ENCODE measurements at regions not wholly inside any gene's neighbourhood (a gene's known extent, or its start where the extent isn't known, plus 50 kb on each side); places are given as distances from the start of the nearest gene placed in this dataset.
"Not testable (repeated sequence)": the region's sequence is repeated elsewhere in the genome, so short reads cannot be mapped to it uniquely, and the experiment has no call there.

GRCh38 chr6:8831366-8832152 is 396.2 kb upstream of the SLC35B3 start:
- peaks cover 24% of the 10 kb centered on the region for H3K4me1 Mint-ChIP-seq (ENCODE audit: low read depth)
- H3K4me3 Mint-ChIP-seq, result peak overlapping the region; percentile 23
- intact Hi-C loops (cut with micrococcal nuclease), result no loop called here
- peaks cover 10% of the 10 kb centered on the region for H3K9me3 Mint-ChIP-seq
- no peaks in the 10 kb centered on the region for H3K36me3 Mint-ChIP-seq (ENCODE audit: low read depth)
- H3K27ac Mint-ChIP-seq, result no peak overlapping the region
- no peaks in the 10 kb centered on the region for H3K27me3 Mint-ChIP-seq

GRCh38 chr6:8830794-8831193 is 395.4 kb upstream of the SLC35B3 start:
- Mint-ChIP-seq H3K9me3 (peaks cover 10% of the 10 kb centered on the region), H3K36me3 (ENCODE audit: low read depth) (no peaks in the 10 kb centered on the region), H3K27me3 (no peaks in the 10 kb centered on the region), H3K4me3 (no peak overlapping the region), H3K27ac (no peak overlapping the region), H3K4me1 (ENCODE audit: low read depth) (peaks cover 24% of the 10 kb centered on the region)
- intact Hi-C loops (cut with micrococcal nuclease), result no loop called here

- Mint-ChIP-seq H3K27ac (no peak overlapping the region), H3K36me3 (ENCODE audit: low read depth) (no peaks in the 10 kb centered on the region), H3K9me3 (peaks cover 10% of the 10 kb centered on the region), H3K27me3 (no peaks in the 10 kb centered on the region), H3K4me1 (ENCODE audit: low read depth) (peaks cover 24% of the 10 kb centered on the region), H3K4me3 (no peak overlapping the region)
- intact Hi-C loops (cut with micrococcal nuclease), result no loop called here
Measured at GRCh38 chr6:8829796-8830195, 394.5 kb upstream of the SLC35B3 start.

GRCh38 chr6:8829296-8829695 is 394.0 kb upstream of the SLC35B3 start:
- intact Hi-C loops (cut with micrococcal nuclease), result no loop called here
- no peak overlapping the region for H3K27ac Mint-ChIP-seq
- peaks cover 10% of the 10 kb centered on the region for H3K9me3 Mint-ChIP-seq
- H3K4me3 Mint-ChIP-seq, result no peak overlapping the region
- H3K27me3 Mint-ChIP-seq, result no peaks in the 10 kb centered on the region
- H3K4me1 Mint-ChIP-seq (ENCODE audit: low read depth), result peaks cover 24% of the 10 kb centered on the region
- H3K36me3 Mint-ChIP-seq (ENCODE audit: low read depth), result no peaks in the 10 kb centered on the region

GRCh38 chr6:8828376-8828775 is 393.0 kb upstream of the SLC35B3 start:
- Mint-ChIP-seq H3K27me3 (no peaks in the 10 kb centered on the region), H3K27ac (no peak overlapping the region), H3K36me3 (ENCODE audit: low read depth) (no peaks in the 10 kb centered on the region), H3K9me3 (peaks cover 10% of the 10 kb centered on the region), H3K4me1 (ENCODE audit: low read depth) (peaks cover 24% of the 10 kb centered on the region), H3K4me3 (no peak overlapping the region)
- intact Hi-C loops (cut with micrococcal nuclease), result no loop called here

- H3K36me3 Mint-ChIP-seq (ENCODE audit: low read depth), result no peaks in the 10 kb centered on the region
- H3K4me1 Mint-ChIP-seq (ENCODE audit: low read depth), result peaks cover 10% of the 10 kb centered on the region
- intact Hi-C loops (cut with micrococcal nuclease), result no loop called here
- H3K27ac Mint-ChIP-seq, result no peak overlapping the region
- peaks cover 10% of the 10 kb centered on the region for H3K9me3 Mint-ChIP-seq
- H3K27me3 Mint-ChIP-seq, result no peaks in the 10 kb centered on the region
- H3K4me3 Mint-ChIP-seq, result no peak overlapping the region
Measured at GRCh38 chr6:8825726-8826125, 390.4 kb upstream of the SLC35B3 start.

GRCh38 chr6:8821981-8822381 is 386.6 kb upstream of the SLC35B3 start:
- Mint-ChIP-seq H3K36me3 (ENCODE audit: low read depth) (no peaks in the 10 kb centered on the region), H3K4me1 (ENCODE audit: low read depth) (no peaks in the 10 kb centered on the region), H3K27ac (no peak overlapping the region), H3K4me3 (no peak overlapping the region), H3K27me3 (no peaks in the 10 kb centered on the region), H3K9me3 (peaks cover under 1% of the 10 kb centered on the region)
- intact Hi-C loops (cut with micrococcal nuclease), result no loop called here

- H3K4me3 Mint-ChIP-seq, result no peak overlapping the region
- no peaks in the 10 kb centered on the region for H3K9me3 Mint-ChIP-seq
- H3K27me3 Mint-ChIP-seq, result no peaks in the 10 kb centered on the region
- H3K4me1 Mint-ChIP-seq (ENCODE audit: low read depth), result no peaks in the 10 kb centered on the region
- intact Hi-C loops (cut with micrococcal nuclease), result no loop called here
- no peaks in the 10 kb centered on the region for H3K36me3 Mint-ChIP-seq (ENCODE audit: low read depth)
- no peak overlapping the region for H3K27ac Mint-ChIP-seq
Measured at GRCh38 chr6:8820313-8820712, 385.0 kb upstream of the SLC35B3 start.

- H3K36me3 Mint-ChIP-seq (ENCODE audit: low read depth), result no peaks in the 10 kb centered on the region
- no peaks in the 10 kb centered on the region for H3K9me3 Mint-ChIP-seq
- intact Hi-C loops (cut with micrococcal nuclease), result no loop called here
- H3K27ac Mint-ChIP-seq, result no peak overlapping the region
- H3K4me1 Mint-ChIP-seq (ENCODE audit: low read depth), result no peaks in the 10 kb centered on the region
- no peaks in the 10 kb centered on the region for H3K27me3 Mint-ChIP-seq
- H3K4me3 Mint-ChIP-seq, result no peak overlapping the region
Measured at GRCh38 chr6:8819446-8819845, 384.1 kb upstream of the SLC35B3 start.

- intact Hi-C loops (cut with micrococcal nuclease), result no loop called here
- no peaks in the 10 kb centered on the region for H3K36me3 Mint-ChIP-seq (ENCODE audit: low read depth)
- no peaks in the 10 kb centered on the region for H3K4me1 Mint-ChIP-seq (ENCODE audit: low read depth)
- H3K27ac Mint-ChIP-seq, result no peak overlapping the region
- no peaks in the 10 kb centered on the region for H3K9me3 Mint-ChIP-seq
- no peaks in the 10 kb centered on the region for H3K27me3 Mint-ChIP-seq
- H3K4me3 Mint-ChIP-seq, result no peak overlapping the region
Measured at GRCh38 chr6:8814440-8815000, 379.2 kb upstream of the SLC35B3 start.

- no peak overlapping the region for H3K27ac Mint-ChIP-seq
- no peaks in the 10 kb centered on the region for H3K9me3 Mint-ChIP-seq
- no peaks in the 10 kb centered on the region for H3K4me1 Mint-ChIP-seq (ENCODE audit: low read depth)
- no peaks in the 10 kb centered on the region for H3K27me3 Mint-ChIP-seq
- intact Hi-C loops (cut with micrococcal nuclease), result no loop called here
- H3K4me3 Mint-ChIP-seq, result no peak overlapping the region
- no peaks in the 10 kb centered on the region for H3K36me3 Mint-ChIP-seq (ENCODE audit: low read depth)
Measured at GRCh38 chr6:8810325-8810724, 375.0 kb upstream of the SLC35B3 start.

GRCh38 chr6:8809662-8810061 is 374.3 kb upstream of the SLC35B3 start:
- H3K36me3 Mint-ChIP-seq (ENCODE audit: low read depth), result no peaks in the 10 kb centered on the region
- H3K27me3 Mint-ChIP-seq, result no peaks in the 10 kb centered on the region
- H3K9me3 Mint-ChIP-seq, result no peaks in the 10 kb centered on the region
- H3K4me3 Mint-ChIP-seq, result no peak overlapping the region
- intact Hi-C loops (cut with micrococcal nuclease), result no loop called here
- no peak overlapping the region for H3K27ac Mint-ChIP-seq
- H3K4me1 Mint-ChIP-seq (ENCODE audit: low read depth), result no peaks in the 10 kb centered on the region

- peaks cover 8% of the 10 kb centered on the region for H3K9me3 Mint-ChIP-seq
- H3K4me1 Mint-ChIP-seq (ENCODE audit: low read depth), result no peaks in the 10 kb centered on the region
- H3K4me3 Mint-ChIP-seq, result no peak overlapping the region
- H3K27me3 Mint-ChIP-seq, result no peaks in the 10 kb centered on the region
- no peaks in the 10 kb centered on the region for H3K36me3 Mint-ChIP-seq (ENCODE audit: low read depth)
- no peak overlapping the region for H3K27ac Mint-ChIP-seq
- intact Hi-C loops (cut with micrococcal nuclease), result no loop called here
Measured at GRCh38 chr6:8803181-8803760, 367.9 kb upstream of the SLC35B3 start.

- H3K9me3 Mint-ChIP-seq; H3K4me3 Mint-ChIP-seq; H3K4me1 Mint-ChIP-seq (ENCODE audit: low read depth); H3K36me3 Mint-ChIP-seq (ENCODE audit: low read depth); H3K27me3 Mint-ChIP-seq; intact Hi-C loops (cut with micrococcal nuclease); H3K27ac Mint-ChIP-seq: not testable (repeated sequence)
Measured at GRCh38 chr6:8802397-8802796, 367.1 kb upstream of the SLC35B3 start.
